ENCODE measurements at regions not wholly inside any gene's neighbourhood (a gene's known extent, or its start where the extent isn't known, plus 50 kb on each side); places are given as distances from the start of the nearest gene placed in this dataset.

DNA sequence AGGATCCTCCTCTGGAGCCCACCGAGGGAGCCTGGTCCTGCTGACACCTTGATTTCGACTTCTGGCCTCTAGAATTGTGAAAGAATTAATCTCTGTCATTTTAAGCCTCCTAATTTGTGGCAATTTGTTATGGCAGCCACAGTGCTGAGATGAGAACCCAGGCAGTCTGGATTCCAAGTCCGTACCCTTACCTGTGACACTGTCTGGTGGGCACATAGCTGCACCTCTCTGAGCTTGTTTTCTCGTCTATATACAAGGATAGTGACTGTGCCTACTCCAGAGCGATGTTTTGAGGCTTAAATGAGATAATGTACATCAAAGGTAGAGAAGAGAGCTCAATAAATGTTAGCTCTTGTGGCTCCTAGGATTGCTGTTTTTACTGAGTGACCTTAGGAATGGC is 128.4 kb upstream of the MPHOSPH6 start:
- BruUV-seq (replicated peaks): no TSS peak
- H3K4me2 ChIP-seq (ENCODE audit: insufficient read depth, low read length): no peak overlapping the region
- TF ChIP-seq EZH2 (IDR thresholded peaks at IDR 0.05; ENCODE audit: borderline replicate concordance, low read depth, low read length, severe bottlenecking) (no peak), FOS (IDR thresholded peaks at IDR 0.05; ENCODE audit: borderline replicate concordance, insufficient read depth, low read length) (no peak), GATA2 (IDR thresholded peaks at IDR 0.05; ENCODE audit: insufficient read depth, insufficient read length, low read depth, low read length) (no peak), MYC (IDR thresholded peaks at IDR 0.05; ENCODE audit: low read depth, low read length) (no peak)
- TF ChIP-seq, protein P1, sequence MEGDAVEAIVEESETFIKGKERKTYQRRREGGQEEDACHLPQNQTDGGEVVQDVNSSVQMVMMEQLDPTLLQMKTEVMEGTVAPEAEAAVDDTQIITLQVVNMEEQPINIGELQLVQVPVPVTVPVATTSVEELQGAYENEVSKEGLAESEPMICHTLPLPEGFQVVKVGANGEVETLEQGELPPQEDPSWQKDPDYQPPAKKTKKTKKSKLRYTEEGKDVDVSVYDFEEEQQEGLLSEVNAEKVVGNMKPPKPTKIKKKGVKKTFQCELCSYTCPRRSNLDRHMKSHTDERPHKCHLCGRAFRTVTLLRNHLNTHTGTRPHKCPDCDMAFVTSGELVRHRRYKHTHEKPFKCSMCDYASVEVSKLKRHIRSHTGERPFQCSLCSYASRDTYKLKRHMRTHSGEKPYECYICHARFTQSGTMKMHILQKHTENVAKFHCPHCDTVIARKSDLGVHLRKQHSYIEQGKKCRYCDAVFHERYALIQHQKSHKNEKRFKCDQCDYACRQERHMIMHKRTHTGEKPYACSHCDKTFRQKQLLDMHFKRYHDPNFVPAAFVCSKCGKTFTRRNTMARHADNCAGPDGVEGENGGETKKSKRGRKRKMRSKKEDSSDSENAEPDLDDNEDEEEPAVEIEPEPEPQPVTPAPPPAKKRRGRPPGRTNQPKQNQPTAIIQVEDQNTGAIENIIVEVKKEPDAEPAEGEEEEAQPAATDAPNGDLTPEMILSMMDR (IDR thresholded peaks at IDR 0.05; ENCODE audit: extremely low read depth in 1 of 2, insufficient read depth in 1 of 2, low read depth in 1 of 2, low read length in 2 of 2): no peak
- TF ChIP-seq, protein P2, sequence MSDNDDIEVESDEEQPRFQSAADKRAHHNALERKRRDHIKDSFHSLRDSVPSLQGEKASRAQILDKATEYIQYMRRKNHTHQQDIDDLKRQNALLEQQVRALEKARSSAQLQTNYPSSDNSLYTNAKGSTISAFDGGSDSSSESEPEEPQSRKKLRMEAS (IDR thresholded peaks at IDR 0.05; ENCODE audit: insufficient read depth, insufficient read length): no peak
- no peaks in the 10 kb centered on the region for H3K9me1 ChIP-seq (replicated peaks; ENCODE audit: control insufficient read depth, extremely low read depth, insufficient read depth, low read length)
- ChIA-PET POLR2A (no interaction called here), CTCF (no interaction called here)
- dilution Hi-C loops (cut with MboI; ENCODE audit: extremely low pct_ligation_motif_present, low sequenced_read_pairs): no loop called here
- intact Hi-C loops (cut with micrococcal nuclease): no loop called here
- no peak overlapping the region for H3K27ac ChIP-seq (ENCODE audit: insufficient read depth, low read depth, low read length)
- no peak overlapping the region for H2AFZ ChIP-seq (ENCODE audit: low read depth, low read length)
- no peaks in the 10 kb centered on the region for H3K9me3 ChIP-seq (replicated peaks; ENCODE audit: control insufficient read depth, insufficient read depth, low read length)
- no peak for FAIRE-seq
- no peak for DNase-seq (ENCODE audit: low read depth, low spot score)
- no peaks in the 10 kb centered on the region for H4K20me1 ChIP-seq (replicated peaks; ENCODE audit: control insufficient read depth, extremely low read depth, insufficient read depth, low read length)
- no peaks in the 10 kb centered on the region for H3K36me3 ChIP-seq (ENCODE audit: control insufficient read depth in 2 of 2, extremely low read depth in 1 of 2, insufficient read depth in 2 of 2, low read length in 2 of 2)
- peaks cover 0 to 2% of the 10 kb centered on the region in 2 experiments for H3K27me3 ChIP-seq (ENCODE audit: control insufficient read depth in 2 of 2, insufficient read depth in 2 of 2, low read length in 2 of 2)
- no peaks in the 10 kb centered on the region for H3K79me2 ChIP-seq (ENCODE audit: control insufficient read depth, insufficient read depth, low read length)
- no peak overlapping the region for H3K4me3 ChIP-seq (replicated peaks in 1 of 3; ENCODE audit: insufficient read depth in 1 of 3, low read depth in 1 of 3, low read length in 3 of 3)
- H3K9ac ChIP-seq (replicated peaks; ENCODE audit: extremely low read depth, insufficient read depth, low read length): no peak overlapping the region
- H3K4me1 ChIP-seq (ENCODE audit: control insufficient read depth, extremely low read depth, insufficient read depth, low read length): no peaks in the 10 kb centered on the region

Data from endothelial cell of umbilical vein (primary cell).